CD4-positive, alpha-beta T cell (primary cell): ENCODE measurements at regions not wholly inside any gene's neighbourhood (a gene's known extent, or its start where the extent isn't known, plus 50 kb on each side); places are given as distances from the start of the nearest gene placed in this dataset.

Source experiments
- ATAC-seq: fragments of 200-7000 bp; cut with Tn5 transposase; one replicate; pipeline ENCODE4 v1.10.0; 2022; ENCODE audit warnings: mild to moderate bottlenecking; ENCODE audit not compliant: poor library complexity
- CTCF ChIA-PET: fragments of 350-600 bp; sonication (Branson Sonifier 250); formaldehyde crosslinking; loops from one replicate; lab custom pipeline; 2021; ENCODE audit warnings: antibody characterized with exemption, inconsistent platforms; lab: Charles Lee
- POLR2A ChIA-PET: fragments of 350-600 bp; sonication (Branson Sonifier 250); formaldehyde crosslinking; loops from one replicate; lab custom pipeline; 2021; ENCODE audit warnings: antibody characterized with exemption, inconsistent platforms; lab: Charles Lee
- DNase-seq, 14 experiments: peaks; one replicate each; pipeline ENCODE4 v3.0.0-alpha.2; 2013 to 2020; ENCODE audit warnings: mixed read lengths in 2 of 14
- H3K27ac ChIP-seq, 2 donors: one replicate each; pipeline versions ENCODE4 v1.5.1 to v1.7.0; 2013; ENCODE audit warnings: low read length in 2 of 2, low read depth in 1 of 2, mild to moderate bottlenecking in 1 of 2
- H3K27me3 ChIP-seq, 2 experiments: 1 replicate in 1 of 2; 2 replicates in 1 of 2; pipeline versions ENCODE4 v1.6.1 to v1.7.0; 2013; ENCODE audit warnings: low read length in 2 of 2, control low read depth in 1 of 2, mild to moderate bottlenecking in 1 of 2, moderate library complexity in 1 of 2; ENCODE audit not compliant: insufficient read depth in 2 of 2, control insufficient read depth in 1 of 2
- H3K36me3 ChIP-seq: one replicate; pipeline ENCODE4 v1.6.1; 2013; ENCODE audit warnings: low read length, control low read depth; ENCODE audit not compliant: insufficient read depth
- H3K4me1 ChIP-seq: one replicate; pipeline ENCODE4 v1.6.1; 2013; ENCODE audit warnings: low read length, control low read depth; ENCODE audit not compliant: insufficient read depth
- H3K4me3 ChIP-seq: one replicate; pipeline ENCODE4 v1.5.1; 2013; ENCODE audit warnings: mild to moderate bottlenecking, low read length, moderate library complexity
- H3K9me3 ChIP-seq, 2 experiments: 1 replicate in 1 of 2; 2 replicates in 1 of 2; pipeline versions ENCODE4 v1.6.1 to v1.7.0; 2013; ENCODE audit warnings: low read length in 2 of 2, mild to moderate bottlenecking in 2 of 2, control low read depth in 1 of 2, moderate library complexity in 1 of 2; ENCODE audit not compliant: control insufficient read depth in 1 of 2, insufficient read depth in 1 of 2
- H3K27ac Mint-ChIP-seq: one replicate; pipeline ENCODE4 v1.8.0; 2020; ENCODE audit warnings: mixed read lengths
- H3K27me3 Mint-ChIP-seq: one replicate; pipeline ENCODE4 v1.8.0; 2021; ENCODE audit warnings: mixed read lengths
- H3K36me3 Mint-ChIP-seq: one replicate; pipeline ENCODE4 v1.8.0; 2021; ENCODE audit warnings: low read depth, mixed read lengths
- H3K4me1 Mint-ChIP-seq: one replicate; pipeline ENCODE4 v1.8.0; 2021; ENCODE audit warnings: low read depth, mixed read lengths
- H3K4me3 Mint-ChIP-seq: one replicate; pipeline ENCODE4 v1.8.0; 2020; ENCODE audit warnings: mild to moderate bottlenecking, mixed read lengths
- H3K9me3 Mint-ChIP-seq: one replicate; pipeline ENCODE4 v1.8.0; 2020; ENCODE audit warnings: mixed read lengths
- intact Hi-C, 2 experiments: fragments of 100-400 bp; cut with DNase I in 1 of 2; cut with micrococcal nuclease in 1 of 2; formaldehyde crosslinking; loops; one replicate each; pipeline versions ENCODE4 v1.15.1 to v1.9.0; 2023 to 2025; cut with DNase I, micrococcal nuclease
- TF ChIP-seq, protein P1 (sequence below): fragments of 200-600 bp; IDR thresholded peaks from one replicate; pipeline ENCODE4 v1.8.0; 2022; ENCODE audit warnings: antibody characterized with exemption, mild to moderate bottlenecking

DNA sequence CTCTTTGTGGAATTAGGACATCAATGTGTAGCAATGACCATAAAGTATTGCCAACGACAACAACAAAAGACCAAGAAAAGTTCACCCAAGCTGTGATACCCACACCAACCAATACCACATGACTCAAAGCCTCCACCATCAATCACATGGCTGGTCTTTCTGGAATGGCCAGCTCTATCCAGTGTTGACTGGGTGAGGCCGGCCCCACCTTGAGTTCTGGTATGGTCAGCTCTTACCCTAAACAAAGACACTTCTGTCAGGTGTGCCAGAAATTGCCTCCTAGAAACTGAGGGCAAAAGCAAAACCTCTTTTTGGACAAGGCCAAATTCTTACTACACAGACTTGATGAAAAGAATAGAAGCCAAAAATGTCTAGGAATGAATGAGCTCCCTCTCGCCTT is 331.5 kb downstream of the ZNF608 start:
- DNase-seq: no peak
- no peak overlapping the region for H3K4me3 ChIP-seq
- TF ChIP-seq, protein P1, sequence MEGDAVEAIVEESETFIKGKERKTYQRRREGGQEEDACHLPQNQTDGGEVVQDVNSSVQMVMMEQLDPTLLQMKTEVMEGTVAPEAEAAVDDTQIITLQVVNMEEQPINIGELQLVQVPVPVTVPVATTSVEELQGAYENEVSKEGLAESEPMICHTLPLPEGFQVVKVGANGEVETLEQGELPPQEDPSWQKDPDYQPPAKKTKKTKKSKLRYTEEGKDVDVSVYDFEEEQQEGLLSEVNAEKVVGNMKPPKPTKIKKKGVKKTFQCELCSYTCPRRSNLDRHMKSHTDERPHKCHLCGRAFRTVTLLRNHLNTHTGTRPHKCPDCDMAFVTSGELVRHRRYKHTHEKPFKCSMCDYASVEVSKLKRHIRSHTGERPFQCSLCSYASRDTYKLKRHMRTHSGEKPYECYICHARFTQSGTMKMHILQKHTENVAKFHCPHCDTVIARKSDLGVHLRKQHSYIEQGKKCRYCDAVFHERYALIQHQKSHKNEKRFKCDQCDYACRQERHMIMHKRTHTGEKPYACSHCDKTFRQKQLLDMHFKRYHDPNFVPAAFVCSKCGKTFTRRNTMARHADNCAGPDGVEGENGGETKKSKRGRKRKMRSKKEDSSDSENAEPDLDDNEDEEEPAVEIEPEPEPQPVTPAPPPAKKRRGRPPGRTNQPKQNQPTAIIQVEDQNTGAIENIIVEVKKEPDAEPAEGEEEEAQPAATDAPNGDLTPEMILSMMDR: no peak
- Mint-ChIP-seq H3K36me3 (no peaks in the 10 kb centered on the region), H3K9me3 (no peaks in the 10 kb centered on the region), H3K4me1 (no peaks in the 10 kb centered on the region), H3K4me3 (no peak overlapping the region), H3K27ac (no peak overlapping the region), H3K27me3 (no peaks in the 10 kb centered on the region)
- ChIA-PET POLR2A (no interaction called here), CTCF (no interaction called here)
- intact Hi-C loops: no loop called here
- peaks cover 0 to 6% of the 10 kb centered on the region in 2 experiments for H3K9me3 ChIP-seq
- H3K36me3 ChIP-seq: no peaks in the 10 kb centered on the region
- H3K27me3 ChIP-seq: no peaks in the 10 kb centered on the region
- no peak overlapping the region for H3K27ac ChIP-seq
- H3K4me1 ChIP-seq: no peaks in the 10 kb centered on the region
- ATAC-seq: no peak

DNA sequence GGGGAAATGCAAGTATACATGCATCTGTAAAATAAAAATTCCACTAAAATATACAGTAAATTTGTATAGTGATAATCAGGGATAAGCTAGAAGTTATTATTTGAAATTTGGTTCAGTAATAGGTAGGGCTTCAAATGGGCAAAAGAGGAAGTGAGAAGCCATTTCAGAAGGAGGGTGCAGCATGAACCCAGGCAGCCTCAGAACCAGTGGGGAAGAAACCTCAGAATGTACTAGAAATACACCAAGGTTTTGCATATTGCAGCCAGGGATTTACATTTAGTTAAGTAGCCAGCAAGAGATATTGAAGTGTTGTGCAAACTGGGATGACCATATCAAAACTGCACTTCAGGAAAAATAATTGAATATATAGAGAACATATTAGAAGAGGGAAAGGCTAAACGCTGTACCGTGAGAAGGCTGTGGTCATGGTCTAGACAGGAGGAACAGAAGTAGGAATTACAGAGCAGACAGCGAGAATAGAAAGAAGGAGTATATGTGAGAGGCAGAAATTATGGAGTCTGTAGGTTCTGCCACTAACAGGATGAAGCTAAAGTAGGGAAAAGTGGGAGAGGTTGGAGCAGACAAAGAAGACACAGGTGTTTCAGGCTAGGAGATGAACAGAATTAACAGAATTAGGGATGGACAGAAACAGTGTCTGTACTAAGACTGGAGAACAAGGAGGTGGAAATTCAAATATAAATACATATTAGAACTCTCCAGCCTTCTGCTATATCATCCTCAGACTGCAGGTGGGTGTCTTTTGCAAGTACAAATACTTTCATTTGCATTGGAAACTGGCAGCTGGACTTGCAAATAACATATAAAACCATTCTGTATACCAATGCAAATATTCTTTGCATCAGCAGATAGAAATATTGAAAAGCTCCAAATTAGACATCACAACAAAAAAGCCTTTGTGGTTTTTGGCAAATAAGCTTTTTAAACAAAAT is 335.6 kb downstream of the ZNF608 start:
- ChIA-PET POLR2A (no interaction called here), CTCF (no interaction called here)
- Mint-ChIP-seq H3K27me3 (no peaks in the 10 kb centered on the region), H3K4me3 (no peak overlapping the region), H3K9me3 (peaks cover 4% of the 10 kb centered on the region), H3K36me3 (no peaks in the 10 kb centered on the region), H3K4me1 (no peaks in the 10 kb centered on the region), H3K27ac (no peak overlapping the region)
- ATAC-seq: no peak
- Histone ChIP-seq H3K4me1 (no peaks in the 10 kb centered on the region), H3K9me3 (peaks cover 0 to 4% of the 10 kb centered on the region in 2 experiments), H3K27me3 (no peaks in the 10 kb centered on the region), H3K36me3 (no peaks in the 10 kb centered on the region), H3K27ac (no peak overlapping the region), H3K4me3 (no peak overlapping the region)
- no peak for DNase-seq
- intact Hi-C loops: no loop called here
- TF ChIP-seq, protein P1: no peak

DNA sequence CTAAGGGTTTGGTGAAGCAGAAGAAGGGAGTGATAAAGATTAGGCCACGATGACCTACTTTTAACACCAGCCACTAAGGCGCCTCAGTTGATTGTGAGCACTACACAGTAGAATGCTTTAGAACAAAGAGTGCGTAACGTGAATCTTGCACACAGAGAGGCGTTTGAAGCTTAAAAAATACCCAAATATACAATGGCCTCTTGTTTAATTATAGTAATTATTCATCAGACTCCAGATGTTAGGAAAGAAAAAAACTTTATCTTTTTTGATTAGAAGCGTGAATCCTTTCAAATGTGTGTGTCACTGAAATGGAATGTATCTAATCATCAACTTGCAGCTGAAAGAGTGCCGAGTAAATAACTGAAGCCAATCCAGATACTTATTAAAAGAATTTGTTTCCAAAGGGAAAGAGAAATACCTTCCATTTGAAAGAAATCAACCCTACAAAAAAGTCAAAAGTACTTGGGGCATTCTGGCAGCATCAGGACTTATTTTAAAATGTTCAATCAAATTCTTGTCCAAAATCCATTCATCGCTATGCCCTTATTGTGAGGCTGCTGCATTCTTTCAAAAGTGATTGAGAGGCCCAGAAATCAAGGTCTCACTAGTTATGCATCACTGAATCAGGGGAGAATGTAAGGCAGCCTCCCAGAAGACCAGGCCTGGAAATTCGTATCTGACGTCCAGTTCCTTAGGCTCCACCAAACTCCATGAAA is 337.5 kb downstream of the ZNF608 start:
- no peak for ATAC-seq
- CTCF ChIA-PET: no interaction called here
- POLR2A ChIA-PET: no interaction called here

More for the DNA sequence above, 337.5 kb downstream of the ZNF608 start:
- no peaks in the 10 kb centered on the region for H3K9me3 ChIP-seq
- H3K4me1 ChIP-seq: no peaks in the 10 kb centered on the region
- TF ChIP-seq, protein P1: no peak
- Mint-ChIP-seq H3K9me3 (peaks cover 4% of the 10 kb centered on the region), H3K27me3 (no peaks in the 10 kb centered on the region), H3K27ac (no peak overlapping the region), H3K4me1 (no peaks in the 10 kb centered on the region), H3K36me3 (no peaks in the 10 kb centered on the region), H3K4me3 (no peak overlapping the region)
- H3K27ac ChIP-seq: no peak overlapping the region
- no peak overlapping the region for H3K4me3 ChIP-seq
- H3K27me3 ChIP-seq: no peaks in the 10 kb centered on the region
- DNase-seq: no peak
- no peaks in the 10 kb centered on the region for H3K36me3 ChIP-seq
- intact Hi-C loops: no loop called here
